ENCODE measurements at regions not wholly inside any gene's neighbourhood (a gene's known extent, or its start where the extent isn't known, plus 50 kb on each side); places are given as distances from the start of the nearest gene placed in this dataset.

GRCh38 chr3:176442326-176442725 lies 755.0 kb downstream of the TBL1XR1 start:
- Histone ChIP-seq H3K27me3 (ENCODE audit: insufficient read depth, low read length) (no peaks in the 10 kb centered on the region), H4K91ac (ENCODE audit: insufficient read length, low read depth, low read length) (no peak overlapping the region), H2BK15ac (ENCODE audit: low read depth, low read length) (no peak overlapping the region), H2BK20ac (ENCODE audit: low read depth, low read length, poor library complexity, severe bottlenecking) (no peak overlapping the region), H3K79me1 (ENCODE audit: insufficient read depth, low read depth, low read length, poor library complexity, severe bottlenecking) (no peaks in the 10 kb centered on the region), H3K56ac (ENCODE audit: insufficient read length, low read depth, low read length) (no peak overlapping the region), H3T11ph (ENCODE audit: low read length) (no peak overlapping the region), H3K4me2 (ENCODE audit: insufficient read depth, insufficient read length, low read length) (no peak overlapping the region), H2AFZ (ENCODE audit: low read length) (no peak overlapping the region), H4K20me1 (ENCODE audit: control insufficient read depth, insufficient read depth, insufficient read length) (no peaks in the 10 kb centered on the region), H3K4me1 (ENCODE audit: insufficient read depth, low read length) (no peaks in the 10 kb centered on the region), H4K8ac (replicated peaks; ENCODE audit: insufficient read length, low read depth, low read length) (no peak overlapping the region), H2AK5ac (ENCODE audit: insufficient read length, low read length) (no peak overlapping the region), H3K9me3 (ENCODE audit: control insufficient read depth, low read depth, low read length) (no peaks in the 10 kb centered on the region), H3K27ac (ENCODE audit: insufficient read length, low read depth, low read length) (no peak overlapping the region), H3K14ac (ENCODE audit: insufficient read depth, low read length) (no peak overlapping the region), H3K9ac (ENCODE audit: extremely low read depth, insufficient read length, low read length) (no peak overlapping the region), H3K23me2 (ENCODE audit: insufficient read length, low read depth, low read length, poor library complexity, severe bottlenecking) (no peaks in the 10 kb centered on the region), H3K79me2 (ENCODE audit: insufficient read depth, low read length) (no peaks in the 10 kb centered on the region), H2BK120ac (ENCODE audit: low read depth, low read length, poor library complexity, severe bottlenecking) (no peak overlapping the region), H4K5ac (ENCODE audit: insufficient read length, low read depth, low read length) (no peak overlapping the region), H3K23ac (ENCODE audit: insufficient read length, low read depth, low read length) (no peak overlapping the region), H2BK12ac (ENCODE audit: insufficient read length, low read depth, low read length) (no peak overlapping the region), H3K4ac (ENCODE audit: low read depth, low read length) (no peak overlapping the region), H2BK5ac (ENCODE audit: insufficient read length, low read length) (no peak overlapping the region), H3K18ac (ENCODE audit: insufficient read length, low read depth, low read length) (no peak overlapping the region)
- no peak overlapping the region for H3K4me3 Mint-ChIP-seq
- H3K27ac Mint-ChIP-seq: no peak overlapping the region
- H3K27me3 Mint-ChIP-seq (ENCODE audit: low read depth): no peaks in the 10 kb centered on the region
- no peak for DNase-seq
- peaks cover 2 to 7% of the 10 kb centered on the region in 2 experiments; a peak in 4 of 5 replicates for H3K9me3 Mint-ChIP-seq
- H3K36me3 Mint-ChIP-seq (ENCODE audit: insufficient read depth in 1 of 3, low read depth in 3 of 3): peaks cover 1 to 7% (median 1%) of the 10 kb centered on the region in 3 experiments; a peak in 4 of 7 replicates
- no peaks in the 10 kb centered on the region for H3K4me1 Mint-ChIP-seq
- no peak for TF ChIP-seq CTCF (conservative IDR thresholded peaks at IDR 0.05)

Measured in H9 (cell line).